BJ (cell line): ENCODE measurements at regions not wholly inside any gene's neighbourhood (a gene's known extent, or its start where the extent isn't known, plus 50 kb on each side); places are given as distances from the start of the nearest gene placed in this dataset.

Experiments
- CTCF ChIA-PET: fragments of 350-600 bp; formaldehyde crosslinking; extraction: SDS; loops from one replicate; lab custom pipeline; 2021; ENCODE audit warnings: antibody characterized with exemption, inconsistent platforms; lab: Yijun Ruan, JAX
- POLR2A ChIA-PET: fragments of 300-600 bp; sonication (Branson Sonifier 250); formaldehyde crosslinking; extraction: SDS; loops from one replicate; lab custom pipeline; 2021; ENCODE audit warnings: antibody characterized with exemption; lab: Charles Lee
- DNase-seq: peaks from one replicate; pipeline ENCODE4 v3.0.0-alpha.2; 2011; ENCODE audit warnings: low read depth
- H3K27me3 ChIP-seq: 2 replicates; pipeline ENCODE4 v1.6.0; 2011; ENCODE audit warnings: low read length; ENCODE audit not compliant: control insufficient read depth, insufficient read depth
- H3K36me3 ChIP-seq: 2 replicates; pipeline ENCODE4 v1.5.1; 2011; ENCODE audit warnings: low read length; ENCODE audit not compliant: control insufficient read depth, insufficient read depth
- H3K4me3 ChIP-seq: 2 replicates; pipeline ENCODE4 v1.5.1; 2011; ENCODE audit warnings: low read depth, mild to moderate bottlenecking, control low read depth, low read length
- CTCF ChIP-seq: IDR thresholded peaks from 2 replicates; pipeline ENCODE4 v1.5.1; 2011; ENCODE audit warnings: low read depth, mild to moderate bottlenecking, control low read depth, inconsistent platforms, low read length, moderate library complexity; ENCODE audit not compliant: insufficient read depth

- TF ChIP-seq CTCF: no peak
- CTCF ChIA-PET: no interaction called here
- POLR2A ChIA-PET: no interaction called here
- Histone ChIP-seq H3K4me3 (no peak overlapping the region), H3K36me3 (no peaks in the 10 kb centered on the region), H3K27me3 (0 out of 2 replicates have a peak, but pooled peaks cover 4% of the 10 kb centered on the region)
- no peak for DNase-seq
Observed at GRCh38 chr1:203934027-203934426, 72.6 kb downstream of the SNRPE start.

GRCh38 chr1:203934651-203935050 lies 73.3 kb downstream of the SNRPE start:
- no peak for DNase-seq
- POLR2A ChIA-PET: no interaction called here
- CTCF ChIA-PET: interaction anchor here (0.9 kb wide), 1 partner anchor 9 kb away, joined by 3 read pairs; no protein-coding TSS in a partner anchor

DNA sequence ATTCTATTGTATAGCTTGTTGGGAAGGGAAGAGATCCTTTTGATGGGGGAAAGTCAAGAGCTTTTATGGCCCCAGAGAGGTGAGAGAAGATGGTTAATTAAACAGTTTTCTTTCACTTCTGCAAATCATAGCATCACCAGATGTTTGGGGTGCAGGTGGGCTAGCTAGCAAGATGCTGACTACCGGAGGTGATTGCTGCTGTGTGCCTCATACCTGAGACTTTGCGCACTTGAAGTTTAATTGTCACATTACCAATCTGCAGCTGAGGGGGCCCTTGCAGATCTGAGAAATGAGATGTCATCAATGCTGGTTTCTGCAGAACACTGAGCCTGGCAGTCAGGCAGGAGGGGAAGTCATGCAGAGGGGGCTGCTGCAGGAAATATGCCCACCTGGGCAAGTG lies 73.9 kb downstream of the SNRPE start:
- no peak for DNase-seq
- Histone ChIP-seq H3K36me3 (no peaks in the 10 kb centered on the region), H3K27me3 (peaks cover 4% of the 10 kb centered on the region; the same call in 1 of the 2 replicates), H3K4me3 (no peak overlapping the region)
- no peak for TF ChIP-seq CTCF
- ChIA-PET CTCF (interaction anchor here (0.9 kb wide), 1 partner anchor 9 kb away, joined by 3 read pairs; no protein-coding TSS in a partner anchor), POLR2A (no interaction called here)

More at GRCh38 chr1:203934651-203935050, 73.3 kb downstream of the SNRPE start:
- H3K36me3 ChIP-seq: no peaks in the 10 kb centered on the region
- H3K27me3 ChIP-seq: peaks cover 4% of the 10 kb centered on the region; the same call in 1 of the 2 replicates
- TF ChIP-seq CTCF: no peak
- no peak overlapping the region for H3K4me3 ChIP-seq

GRCh38 chr1:203937678-203938330 lies 76.4 kb downstream of the SNRPE start:
- ChIA-PET CTCF (no interaction called here), POLR2A (no interaction called here)
- Histone ChIP-seq H3K36me3 (no peaks in the 10 kb centered on the region), H3K4me3 (no peak overlapping the region), H3K27me3 (peaks cover 4% of the 10 kb centered on the region; the same call in 1 of the 2 replicates)
- no peak for TF ChIP-seq CTCF
- no peak for DNase-seq

GRCh38 chr1:203944651-203945404 lies 83.4 kb downstream of the SNRPE start:
- ChIA-PET POLR2A (no interaction called here), CTCF (no interaction called here)
- no peaks in the 10 kb centered on the region for H3K36me3 ChIP-seq
- DNase-seq: no peak
- TF ChIP-seq CTCF: no peak
- no peak overlapping the region for H3K4me3 ChIP-seq
- H3K27me3 ChIP-seq: no peaks in the 10 kb centered on the region
